GM12878 (cell line): ENCODE measurements at regions not wholly inside any gene's neighbourhood (a gene's known extent, or its start where the extent isn't known, plus 50 kb on each side); places are given as distances from the start of the nearest gene placed in this dataset.

ENCODE experiments used
- ATAC-seq: fragments of 200-7000 bp; cut with Tn5 transposase; 3 replicates; pipeline ENCODE4 v1.9.1; 2020; ENCODE audit warnings: mild to moderate bottlenecking, moderate library complexity
- BruUV-seq: library from RNA; stranded (reverse); fragments of 400-500 nt; replicated peaks from 2 replicates; lab custom pipeline; 2021; lab: Mats Ljungman, UMichigan
- CTCF ChIA-PET: fragments of 300-600 bp; sonication (Branson Sonifier 250); formaldehyde crosslinking; extraction: SDS; loops from one replicate; lab custom pipeline; 2021; ENCODE audit warnings: inconsistent platforms; lab: Yijun Ruan, JAX
- POLR2A ChIA-PET: fragments of 350-600 bp; formaldehyde crosslinking; extraction: SDS; loops from one replicate; lab custom pipeline; 2021; ENCODE audit warnings: inconsistent platforms; lab: Charles Lee
- RAD21 ChIA-PET: fragments of 300-600 bp; sonication (Branson Sonifier 250); formaldehyde crosslinking; loops from one replicate; lab custom pipeline; 2023; ENCODE audit warnings: antibody characterized with exemption; ENCODE audit not compliant: unreplicated experiment; lab: Charles Lee
- SMC1A ChIA-PET: fragments of 300-600 bp; sonication (Branson Sonifier 250); formaldehyde crosslinking; loops from one replicate; lab custom pipeline; 2023; ENCODE audit not compliant: unreplicated experiment, uncharacterized antibody; lab: Charles Lee
- DNase-seq: peaks from one replicate; pipeline ENCODE4 v3.0.0-alpha.2; 2011; ENCODE audit warnings: low read depth, low spot score
- FAIRE-seq: peaks from 3 replicates; lab custom pipeline; 2011; peaks lifted over from hg19 to GRCh38; lab: Jason Lieb, UNC
- H2AFZ ChIP-seq: 2 replicates; pipeline ENCODE4 v1.6.0; 2011; ENCODE audit warnings: low read depth, low read length, control low read depth; ENCODE audit not compliant: control insufficient read depth
- H3K27ac ChIP-seq: 2 replicates; pipeline ENCODE4 v1.5.1; 2011; ENCODE audit warnings: control low read depth; ENCODE audit not compliant: control insufficient read depth, insufficient read depth
- H3K27me3 ChIP-seq, 2 experiments: replicated peaks in 1 of 2; 2 replicates each; pipeline versions ENCODE4 v1.6.0 to v1.6.1; 2011; ENCODE audit warnings: low read length in 1 of 2; ENCODE audit not compliant: control insufficient read depth in 2 of 2, insufficient read depth in 2 of 2
- H3K36me3 ChIP-seq, 2 experiments: 2 replicates each; pipeline ENCODE4 v1.5.1; 2011; ENCODE audit warnings: low read length in 1 of 2; ENCODE audit not compliant: control insufficient read depth in 2 of 2, insufficient read depth in 2 of 2
- H3K4me1 ChIP-seq: 2 replicates; pipeline ENCODE4 v1.6.1; 2011; ENCODE audit warnings: mild to moderate bottlenecking, low read length, moderate library complexity, mixed read lengths; ENCODE audit not compliant: control insufficient read depth, insufficient read depth
- H3K4me2 ChIP-seq: 2 replicates; pipeline ENCODE4 v1.6.0; 2011; ENCODE audit warnings: control low read depth; ENCODE audit not compliant: control insufficient read depth, insufficient read depth
- H3K4me3 ChIP-seq: fragments of 200-600 bp; sonication (generic); 2 replicates; pipeline ENCODE4 v1.5.1; 2016
- H3K79me2 ChIP-seq: 2 replicates; pipeline ENCODE4 v1.6.0; 2011; ENCODE audit warnings: low read length; ENCODE audit not compliant: control insufficient read depth, insufficient read depth
- H3K9ac ChIP-seq: 2 replicates; pipeline ENCODE4 v1.8.0; 2011; ENCODE audit warnings: low read length, control low read depth, mixed read lengths; ENCODE audit not compliant: control insufficient read depth, insufficient read depth
- H3K9me3 ChIP-seq: replicated peaks from 3 replicates; pipeline ENCODE4 v1.5.1; 2011; ENCODE audit warnings: mild to moderate bottlenecking, low read length; ENCODE audit not compliant: control insufficient read depth, insufficient read depth
- H4K20me1 ChIP-seq: 2 replicates; pipeline ENCODE4 v1.6.0; 2011; ENCODE audit not compliant: control insufficient read depth, insufficient read depth
- CBX5 ChIP-seq: sonication (generic); IDR thresholded peaks from 2 replicates; pipeline ENCODE4 v1.6.1; 2016; ENCODE audit warnings: low read depth, moderate library complexity, mild to moderate bottlenecking, inconsistent platforms
- EED ChIP-seq: sonication (generic); IDR thresholded peaks from 2 replicates; pipeline ENCODE4 v1.6.1; 2016; ENCODE audit warnings: antibody characterized with exemption, low read depth
- IRF3 ChIP-seq: fragments of 450-650 bp; IDR thresholded peaks from 2 replicates; pipeline ENCODE4 v1.6.1; 2014; ENCODE audit warnings: mild to moderate bottlenecking
- JUNB ChIP-seq: IDR thresholded peaks from 2 replicates; pipeline ENCODE4 v1.6.1; 2016; ENCODE audit warnings: antibody characterized with exemption, mild to moderate bottlenecking
- MTA2 ChIP-seq: fragments of 450-650 bp; IDR thresholded peaks from 2 replicates; pipeline ENCODE4 v1.6.1; 2016; ENCODE audit warnings: low read depth, mild to moderate bottlenecking, moderate library complexity
- NR2C1 ChIP-seq: fragments of 450-650 bp; IDR thresholded peaks from 2 replicates; pipeline ENCODE4 v1.6.1; 2017; ENCODE audit warnings: antibody characterized with exemption, mild to moderate bottlenecking, moderate library complexity
- POLR2AphosphoS2 ChIP-seq: IDR thresholded peaks from 2 replicates; pipeline ENCODE4 v1.6.1; 2011; ENCODE audit warnings: low read depth, mild to moderate bottlenecking, low read length, improper control_type of control experiment, moderate library complexity
- ZBTB11 ChIP-seq: fragments of 450-650 bp; formaldehyde crosslinking; IDR thresholded peaks from 2 replicates; pipeline ENCODE4 v1.5.0; 2022; ENCODE audit warnings: mild to moderate bottlenecking, missing genetic modification characterization
- WGBS: methylation state at CpG from one replicate; pipeline ENCODE4 v1.1.6; 2016; ENCODE audit warnings: low lambda C conversion rate; ENCODE audit not compliant: insufficient replicate concordance, insufficient coverage; ENCODE audit errors: missing lambda C conversion rate; 5-methylcytosine and 5-hydroxymethylcytosine counted together
- in situ Hi-C: fragments of 300-500 bp; cut with MboI; formaldehyde crosslinking; loops from 9 replicates; pipeline ENCODE4 v1.14.3; 2018; ENCODE audit warnings: mixed read lengths
- intact Hi-C: fragments of 100-400 bp; cut with micrococcal nuclease; formaldehyde crosslinking; loops from one replicate; pipeline ENCODE4 v1.14.2; 2022; ENCODE audit not compliant: unreplicated experiment

- TF ChIP-seq POLR2AphosphoS2: no peak
Observed at GRCh38 chr1:238789916-238790667, 596.3 kb upstream of the CHRM3 start (continued).

- Histone ChIP-seq H3K27me3 (no peaks in the 10 kb centered on the region), H3K27ac (no peak overlapping the region), H3K4me3 (no peak overlapping the region), H3K9me3 (no peaks in the 10 kb centered on the region), H4K20me1 (no peaks in the 10 kb centered on the region), H3K36me3 (no peaks in the 10 kb centered on the region), H3K4me1 (no peaks in the 10 kb centered on the region), H2AFZ (no peak overlapping the region), H3K4me2 (no peak overlapping the region), H3K79me2 (no peaks in the 10 kb centered on the region), H3K9ac (no peak overlapping the region)
- DNase-seq (no peak), ATAC-seq (no peak), FAIRE-seq (no peak)
- intact Hi-C loops: no loop called here
- WGBS: 17% methylated on average over 5 of the region's 5 CpGs
- TF ChIP-seq IRF3 (no peak), EED (no peak), ZBTB11 (CRISPR knock-in tag) (no peak), NR2C1 (no peak), JUNB (no peak), MTA2 (no peak), CBX5 (no peak)
- CTCF ChIA-PET: no interaction called here
- in situ Hi-C loops: no loop called here
- RAD21 ChIA-PET: no interaction called here
- POLR2A ChIA-PET: no interaction called here
- SMC1A ChIA-PET: no interaction called here
- no TSS peak for BruUV-seq
Observed at GRCh38 chr1:238787471-238787870, 598.9 kb upstream of the CHRM3 start.
